MM.1S (cell line): ENCODE measurements at regions not wholly inside any gene's neighbourhood (a gene's known extent, or its start where the extent isn't known, plus 50 kb on each side); places are given as distances from the start of the nearest gene placed in this dataset.

Experiments
- DNase-seq: peaks from one replicate; pipeline ENCODE4 v3.0.0-alpha.2; 2015
- H2AFZ ChIP-seq: fragments of 300-600 bp; sonication (generic); 2 replicates; pipeline ENCODE4 v1.6.0; 2016; ENCODE audit warnings: antibody characterized with exemption, low read length
- H3F3A ChIP-seq: fragments of 300-600 bp; sonication (generic); 2 replicates; pipeline ENCODE4 v1.6.1; 2016; ENCODE audit warnings: mild to moderate bottlenecking, antibody characterized with exemption, low read length, moderate library complexity, mixed read lengths; ENCODE audit not compliant: insufficient read depth
- H3K27ac ChIP-seq: fragments of 300-600 bp; sonication (generic); 2 replicates; pipeline ENCODE4 v1.5.1; 2016; ENCODE audit warnings: mild to moderate bottlenecking, low read length
- H3K27me3 ChIP-seq: fragments of 300-600 bp; sonication (generic); replicated peaks from 2 replicates; pipeline ENCODE4 v1.6.0; 2016; ENCODE audit warnings: low read length; ENCODE audit not compliant: insufficient read depth
- H3K36me3 ChIP-seq: fragments of 300-600 bp; sonication (generic); replicated peaks from 2 replicates; pipeline ENCODE4 v1.6.1; 2016; ENCODE audit warnings: mild to moderate bottlenecking, low read length, mixed read lengths; ENCODE audit not compliant: insufficient read depth
- H3K4me1 ChIP-seq: fragments of 300-600 bp; sonication (generic); 2 replicates; pipeline ENCODE4 v1.6.1; 2016; ENCODE audit warnings: low read length, mixed read lengths
- H3K4me2 ChIP-seq: fragments of 300-600 bp; sonication (generic); 2 replicates; pipeline ENCODE4 v1.6.0; 2016; ENCODE audit warnings: low read depth, low read length
- H3K4me3 ChIP-seq: fragments of 300-600 bp; sonication (generic); 2 replicates; pipeline ENCODE4 v1.5.1; 2016; ENCODE audit warnings: low read length, mixed read lengths
- H3K79me2 ChIP-seq: fragments of 300-600 bp; sonication (generic); 2 replicates; pipeline ENCODE4 v1.6.1; 2016; ENCODE audit warnings: mixed run types, low read length, mixed read lengths
- H3K9ac ChIP-seq: fragments of 300-600 bp; sonication (generic); 2 replicates; pipeline ENCODE4 v1.6.1; 2016; ENCODE audit warnings: low read length, mixed read lengths
- H3K9me2 ChIP-seq: fragments of 300-600 bp; sonication (generic); replicated peaks from 2 replicates; pipeline ENCODE4 v1.6.1; 2016; ENCODE audit warnings: mild to moderate bottlenecking, low read length, mixed read lengths; ENCODE audit not compliant: insufficient read depth
- H3K9me3 ChIP-seq: fragments of 300-600 bp; sonication (generic); replicated peaks from 2 replicates; pipeline ENCODE4 v1.6.1; 2016; ENCODE audit warnings: mild to moderate bottlenecking, low read length, mixed read lengths; ENCODE audit not compliant: insufficient read depth
- H4K20me1 ChIP-seq: fragments of 300-600 bp; sonication (generic); 2 replicates; pipeline ENCODE4 v1.6.1; 2016; ENCODE audit warnings: mild to moderate bottlenecking, low read length, moderate library complexity, mixed read lengths; ENCODE audit not compliant: insufficient read depth
- EZH2 ChIP-seq: fragments of 300-600 bp; sonication (generic); optimal IDR thresholded peaks from 2 replicates; pipeline ENCODE3; 2017; ENCODE audit warnings: low read depth, mild to moderate bottlenecking, antibody characterized with exemption, low read length, mixed read lengths
- EZH2phosphoT487 ChIP-seq: fragments of 300-600 bp; sonication (generic); IDR thresholded peaks from 2 replicates; pipeline ENCODE4 v1.6.1; 2018; ENCODE audit warnings: antibody characterized with exemption, low read length
- TF ChIP-seq, protein P1 (sequence below): fragments of 300-600 bp; sonication (generic); IDR thresholded peaks from 2 replicates; pipeline ENCODE4 v1.5.1; 2016; ENCODE audit warnings: antibody characterized with exemption, low read length, mixed read lengths

GRCh38 chr12:131603939-131604795, 106.7 kb upstream of the SFSWAP start:
- H3K36me3 ChIP-seq: no peaks in the 10 kb centered on the region
- no peak overlapping the region for H3K4me3 ChIP-seq
- H3K27me3 ChIP-seq: no peaks in the 10 kb centered on the region
- TF ChIP-seq EZH2: no peak
- TF ChIP-seq, protein P1, sequence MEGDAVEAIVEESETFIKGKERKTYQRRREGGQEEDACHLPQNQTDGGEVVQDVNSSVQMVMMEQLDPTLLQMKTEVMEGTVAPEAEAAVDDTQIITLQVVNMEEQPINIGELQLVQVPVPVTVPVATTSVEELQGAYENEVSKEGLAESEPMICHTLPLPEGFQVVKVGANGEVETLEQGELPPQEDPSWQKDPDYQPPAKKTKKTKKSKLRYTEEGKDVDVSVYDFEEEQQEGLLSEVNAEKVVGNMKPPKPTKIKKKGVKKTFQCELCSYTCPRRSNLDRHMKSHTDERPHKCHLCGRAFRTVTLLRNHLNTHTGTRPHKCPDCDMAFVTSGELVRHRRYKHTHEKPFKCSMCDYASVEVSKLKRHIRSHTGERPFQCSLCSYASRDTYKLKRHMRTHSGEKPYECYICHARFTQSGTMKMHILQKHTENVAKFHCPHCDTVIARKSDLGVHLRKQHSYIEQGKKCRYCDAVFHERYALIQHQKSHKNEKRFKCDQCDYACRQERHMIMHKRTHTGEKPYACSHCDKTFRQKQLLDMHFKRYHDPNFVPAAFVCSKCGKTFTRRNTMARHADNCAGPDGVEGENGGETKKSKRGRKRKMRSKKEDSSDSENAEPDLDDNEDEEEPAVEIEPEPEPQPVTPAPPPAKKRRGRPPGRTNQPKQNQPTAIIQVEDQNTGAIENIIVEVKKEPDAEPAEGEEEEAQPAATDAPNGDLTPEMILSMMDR: no peak
- H3F3A ChIP-seq: no peaks in the 10 kb centered on the region
- DNase-seq: no peak
- peak overlapping the region; percentile 6; the same call in 1 of the 2 replicates for H3K4me2 ChIP-seq
- H3K9me3 ChIP-seq: no peaks in the 10 kb centered on the region
- no peak overlapping the region for H2AFZ ChIP-seq
- no peaks in the 10 kb centered on the region for H3K9me2 ChIP-seq
- H3K79me2 ChIP-seq: no peaks in the 10 kb centered on the region
- H3K4me1 ChIP-seq: peaks cover 4% of the 10 kb centered on the region; the same call in 1 of the 2 replicates
- H3K27ac ChIP-seq: no peak overlapping the region
- no peak overlapping the region for H3K9ac ChIP-seq
- no peaks in the 10 kb centered on the region for H4K20me1 ChIP-seq

DNA sequence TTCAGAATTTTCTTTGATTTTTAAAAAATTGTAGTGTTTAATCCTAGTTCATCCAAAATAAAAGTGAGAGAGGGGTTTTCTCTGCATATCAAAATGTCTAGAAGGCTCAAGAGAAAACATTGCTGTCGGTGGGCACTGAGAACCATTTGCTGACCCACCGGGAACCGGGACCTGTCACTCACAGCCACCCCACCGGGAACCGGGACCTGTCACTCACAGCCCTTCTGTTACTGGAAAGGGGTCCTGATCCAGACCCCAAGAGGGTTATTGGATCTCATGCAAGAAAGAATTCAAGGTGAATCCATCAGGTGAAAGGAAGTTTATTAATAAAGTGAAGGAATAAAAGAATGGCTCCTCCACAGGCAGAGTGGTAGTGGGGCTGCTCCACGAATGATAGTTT, 106.0 kb upstream of the SFSWAP start:
- Histone ChIP-seq H3K27me3 (no peaks in the 10 kb centered on the region), H3K9ac (no peak overlapping the region), H3K79me2 (no peaks in the 10 kb centered on the region), H3K4me2 (no peak overlapping the region; the same call in 1 of the 2 replicates), H3K9me3 (no peaks in the 10 kb centered on the region), H4K20me1 (no peaks in the 10 kb centered on the region), H2AFZ (no peak overlapping the region), H3K9me2 (no peaks in the 10 kb centered on the region), H3K4me3 (no peak overlapping the region), H3K36me3 (no peaks in the 10 kb centered on the region), H3K4me1 (peaks cover 4% of the 10 kb centered on the region; the same call in 1 of the 2 replicates), H3K27ac (no peak overlapping the region), H3F3A (no peaks in the 10 kb centered on the region)
- TF ChIP-seq EZH2: no peak
- DNase-seq: no peak

DNA sequence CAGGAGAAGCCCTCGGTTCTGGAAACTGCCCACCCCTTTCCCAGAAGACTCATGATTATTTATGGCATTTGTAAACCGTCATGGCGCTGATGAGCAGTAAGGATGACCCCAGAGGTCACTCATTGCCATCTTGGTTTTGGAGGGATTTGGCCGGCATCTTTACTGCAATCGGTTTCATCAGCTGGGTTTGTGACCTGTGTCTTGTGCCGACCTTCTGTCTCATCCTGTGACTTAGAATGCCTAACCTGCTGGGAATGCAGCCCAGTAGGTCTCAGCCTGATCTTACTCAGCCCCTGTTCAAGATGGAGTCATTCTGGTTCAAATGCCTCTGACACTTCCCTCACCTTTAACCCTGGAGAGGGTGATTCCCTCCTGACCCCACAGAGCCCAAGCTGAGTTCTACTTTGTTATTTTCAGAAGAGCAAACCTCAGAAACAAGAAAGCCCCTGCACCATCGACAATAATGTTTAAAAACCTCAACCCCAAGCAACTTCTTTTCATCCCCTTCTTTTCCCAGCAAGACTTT, 105.5 kb upstream of the SFSWAP start:
- Histone ChIP-seq H3K9me2 (no peaks in the 10 kb centered on the region), H4K20me1 (no peaks in the 10 kb centered on the region), H3F3A (no peaks in the 10 kb centered on the region), H2AFZ (no peak overlapping the region), H3K27ac (no peak overlapping the region), H3K36me3 (no peaks in the 10 kb centered on the region), H3K4me1 (peaks cover 4% of the 10 kb centered on the region; the same call in 1 of the 2 replicates), H3K4me2 (no peak overlapping the region), H3K9me3 (no peaks in the 10 kb centered on the region), H3K9ac (no peak overlapping the region), H3K27me3 (no peaks in the 10 kb centered on the region), H3K4me3 (no peak overlapping the region), H3K79me2 (no peaks in the 10 kb centered on the region)
- TF ChIP-seq EZH2phosphoT487 (no peak), EZH2 (no peak)
- TF ChIP-seq, protein P1: no peak
- no peak for DNase-seq
